PFSK-1 (cell line): ENCODE measurements at regions not wholly inside any gene's neighbourhood (a gene's known extent, or its start where the extent isn't known, plus 50 kb on each side); places are given as distances from the start of the nearest gene placed in this dataset.
A peak's percentile ranks its signal among the peaks of the same experiment; 100 is the strongest.

ENCODE experiments used
- FOXP2 ChIP-seq: optimal IDR thresholded peaks from 2 replicates; pipeline ENCODE3; 2011; ENCODE audit warnings: borderline replicate concordance, control low read depth, inconsistent platforms; ENCODE audit not compliant: insufficient read depth; ENCODE audit errors: extremely low read length, extremely low read depth
- POLR2AphosphoS5 ChIP-seq: IDR thresholded peaks from 2 replicates; pipeline ENCODE4 v1.6.1; 2012; ENCODE audit warnings: low read depth, mild to moderate bottlenecking, control low read depth, low read length, moderate library complexity
- REST ChIP-seq, 2 experiments: IDR thresholded peaks; 2 replicates each; pipeline versions ENCODE4 v1.6.1 to v1.8.0; 2011 to 2012; ENCODE audit warnings: low read depth in 2 of 2, low read length in 2 of 2, control low read depth in 1 of 2, inconsistent platforms in 1 of 2, mild to moderate bottlenecking in 1 of 2, moderate library complexity in 1 of 2; ENCODE audit not compliant: insufficient read depth in 1 of 2
- SIN3A ChIP-seq: IDR thresholded peaks from 2 replicates; pipeline ENCODE4 v1.6.1; 2012; ENCODE audit warnings: mild to moderate bottlenecking, low read length, moderate library complexity, borderline replicate concordance; ENCODE audit not compliant: insufficient read depth
- TAF1 ChIP-seq: IDR thresholded peaks from 2 replicates; pipeline ENCODE4 v1.6.1; 2012; ENCODE audit warnings: low read length, control low read depth, borderline replicate concordance; ENCODE audit not compliant: insufficient read depth

DNA sequence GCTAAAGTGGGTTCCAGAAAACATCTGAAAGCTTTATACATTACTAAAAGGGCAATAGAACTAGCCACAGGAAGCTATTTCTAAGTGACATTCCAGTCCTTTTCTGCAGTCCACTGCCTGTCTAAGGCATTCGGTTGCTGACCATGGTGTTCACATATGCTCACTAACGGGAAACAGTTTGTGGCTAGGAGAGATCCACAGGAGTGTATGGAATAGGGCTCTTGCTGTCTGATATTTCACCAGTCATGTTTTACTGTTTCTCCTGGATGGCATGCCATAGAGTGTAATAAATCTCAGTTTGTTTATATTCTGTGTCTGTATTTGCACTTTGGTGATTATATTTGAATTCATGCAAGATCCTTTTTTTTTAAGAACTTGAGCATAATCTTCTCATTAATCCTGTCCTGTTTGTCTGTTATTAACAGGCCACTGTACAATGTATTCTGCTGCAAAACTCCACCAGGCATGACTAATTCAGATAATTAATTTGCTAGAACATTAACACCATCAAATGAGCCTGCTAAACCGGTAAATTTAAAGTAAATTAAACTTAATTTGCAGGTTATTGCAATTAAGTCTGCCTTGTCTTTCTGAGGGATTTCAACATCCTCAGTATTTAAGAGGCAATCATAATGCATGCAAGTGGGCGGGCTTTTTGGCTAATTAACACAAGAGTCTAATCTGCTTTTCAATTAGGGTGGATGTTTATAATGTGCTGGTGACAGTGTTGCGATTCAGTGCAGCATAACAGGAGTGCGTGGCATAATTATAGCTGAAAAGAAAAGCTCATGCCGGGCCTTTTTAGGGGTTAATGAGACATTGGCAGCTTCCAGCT lies 201.3 kb downstream of the POU4F1 start:
- TF ChIP-seq REST (IDR thresholded peaks at IDR 0.05; ENCODE audit: insufficient read depth in 1 of 2, low read depth in 2 of 2, low read length in 2 of 2), result 0 out of 4 replicates have a peak, but pooled peaks of 1 of the 2 experiments have one; percentile 39
- no peak for TF ChIP-seq SIN3A

DNA sequence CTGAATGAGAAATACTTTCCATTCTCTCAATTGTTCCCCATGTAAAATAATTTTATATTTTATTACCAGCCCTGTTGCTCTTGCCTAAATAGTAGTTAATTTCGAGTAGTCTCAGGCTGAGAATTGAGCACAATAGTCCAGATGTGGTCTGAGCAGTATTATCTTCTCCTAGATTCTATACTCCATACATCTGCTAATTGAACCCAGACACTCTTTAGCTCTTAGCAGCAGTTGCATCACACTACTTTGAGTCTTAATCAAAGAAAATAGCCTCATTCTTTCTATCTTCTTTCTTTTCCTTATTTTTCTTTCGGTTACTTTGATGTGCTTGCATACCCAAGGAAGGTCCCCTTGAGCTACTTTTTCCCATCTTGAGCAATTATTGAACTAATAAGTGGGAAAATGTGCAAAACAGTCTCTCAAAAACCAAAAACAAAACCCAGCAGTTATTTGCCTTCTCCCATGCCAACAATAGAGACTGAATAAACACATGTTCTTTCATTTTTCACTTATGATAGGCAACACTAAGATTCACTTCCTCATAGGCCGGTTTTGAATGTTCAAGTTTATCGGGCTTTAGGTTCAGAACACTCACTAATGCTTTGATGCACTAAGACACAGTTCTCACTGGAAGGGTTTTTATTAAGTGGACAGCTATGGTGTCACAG lies 204.5 kb downstream of the POU4F1 start:
- TF ChIP-seq POLR2AphosphoS5 (no peak), TAF1 (no peak), SIN3A (no peak), FOXP2 (no peak), REST (IDR thresholded peaks at IDR 0.05; ENCODE audit: insufficient read depth in 1 of 2, low read depth in 2 of 2, low read length in 2 of 2) (no peak)

DNA sequence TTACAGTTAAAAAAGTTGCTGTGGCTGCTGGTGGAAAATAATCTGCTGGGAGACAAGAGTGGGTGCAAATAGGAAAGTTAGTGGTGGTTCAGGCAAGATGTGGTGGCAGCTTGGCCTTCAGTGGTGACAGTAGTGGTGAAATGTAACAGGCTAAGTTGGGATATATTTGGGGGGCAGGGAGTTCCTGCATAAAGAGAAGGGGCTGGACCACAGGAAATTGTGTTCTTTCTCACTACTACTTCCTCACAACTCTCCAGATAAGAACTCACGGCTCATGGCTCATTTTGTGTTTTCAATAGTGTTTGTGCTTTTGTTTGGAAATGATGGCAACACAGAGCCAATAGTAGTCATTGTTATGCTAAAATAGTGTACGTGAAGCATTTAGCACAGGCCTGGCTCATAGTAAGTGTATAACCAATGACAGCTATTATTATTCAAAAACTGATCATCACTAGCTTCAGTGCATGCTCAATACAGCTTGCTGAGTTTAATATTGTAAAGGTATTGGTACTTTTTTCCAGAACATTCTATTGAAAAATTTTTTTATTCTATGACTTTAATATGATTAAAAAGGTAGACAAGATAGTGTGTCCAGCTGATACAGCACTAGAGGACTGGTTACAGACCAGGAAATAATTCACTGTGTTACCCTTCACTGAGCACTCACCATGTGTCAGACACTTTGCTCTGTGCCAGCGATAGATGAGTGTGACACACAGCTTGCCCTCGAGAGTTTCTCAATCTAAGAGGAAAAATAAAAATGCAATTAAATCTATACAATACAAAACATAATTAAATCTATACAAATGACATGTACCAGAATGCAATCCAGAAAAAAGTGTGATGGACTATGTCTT lies 209.8 kb downstream of the POU4F1 start:
- TF ChIP-seq SIN3A, result no peak
- no peak for TF ChIP-seq REST (IDR thresholded peaks at IDR 0.05; ENCODE audit: insufficient read depth in 1 of 2, low read depth in 2 of 2, low read length in 2 of 2)
- no peak for TF ChIP-seq POLR2AphosphoS5
- TF ChIP-seq TAF1, result no peak
- TF ChIP-seq FOXP2, result no peak

DNA sequence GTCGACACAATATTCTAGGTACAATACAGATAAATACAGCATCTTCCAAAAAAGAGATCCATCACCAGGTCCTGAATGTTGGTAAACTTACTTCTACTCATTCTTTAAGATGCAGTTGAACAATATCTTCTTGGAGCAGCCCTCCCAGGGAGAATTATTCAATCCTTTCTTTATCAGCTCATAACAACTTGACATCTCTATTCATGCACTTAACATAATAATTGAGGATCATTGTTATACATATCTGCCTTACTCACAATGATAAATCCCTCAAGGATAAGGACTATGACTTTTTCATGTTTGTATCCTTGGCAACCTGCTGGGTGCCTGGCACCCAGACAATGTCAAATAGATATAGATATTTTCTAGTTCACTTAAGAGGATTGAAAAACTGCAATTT lies 219.5 kb downstream of the POU4F1 start:
- TF ChIP-seq SIN3A (no peak), REST (IDR thresholded peaks at IDR 0.05; ENCODE audit: insufficient read depth in 1 of 2, low read depth in 2 of 2, low read length in 2 of 2) (no peak), POLR2AphosphoS5 (no peak), FOXP2 (no peak), TAF1 (no peak)
